Endothelial cell of umbilical vein (primary cell): ENCODE measurements at regions not wholly inside any gene's neighbourhood (a gene's known extent, or its start where the extent isn't known, plus 50 kb on each side); places are given as distances from the start of the nearest gene placed in this dataset.

Experiments
- BruUV-seq: library from RNA; stranded (reverse); fragments of 400-500 nt; replicated peaks from 2 replicates; lab custom pipeline; 2021; lab: Mats Ljungman, UMichigan
- CTCF ChIA-PET: fragments of 300-600, 350-600 bp; sonication (Branson Sonifier 250); formaldehyde crosslinking; loops from one replicate; lab custom pipeline; 2021; ENCODE audit warnings: antibody characterized with exemption, inconsistent platforms; lab: Charles Lee
- POLR2A ChIA-PET: fragments of 300-600, 350-600 bp; sonication (Branson Sonifier 250); formaldehyde crosslinking; loops from one replicate; lab custom pipeline; 2021; ENCODE audit warnings: antibody characterized with exemption, inconsistent platforms; lab: Charles Lee
- DNase-seq: peaks from one replicate; pipeline ENCODE4 v3.0.0-alpha.2; 2011; ENCODE audit warnings: low read depth, low spot score
- FAIRE-seq: peaks from 2 replicates; lab custom pipeline; 2011; peaks lifted over from hg19 to GRCh38; lab: Jason Lieb, UNC
- H2AFZ ChIP-seq: 2 replicates; pipeline ENCODE4 v1.6.0; 2012; ENCODE audit warnings: low read depth, low read length, control low read depth, inconsistent platforms
- H3K27ac ChIP-seq: 2 replicates; pipeline ENCODE4 v1.5.1; 2011; ENCODE audit warnings: low read depth, mild to moderate bottlenecking, control low read depth, low read length, moderate library complexity; ENCODE audit not compliant: insufficient read depth
- H3K27me3 ChIP-seq, 2 experiments: 2 replicates each; pipeline versions ENCODE4 v1.6.0 to v1.6.1; 2011; ENCODE audit warnings: low read length in 2 of 2, mixed read lengths in 1 of 2; ENCODE audit not compliant: control insufficient read depth in 2 of 2, insufficient read depth in 2 of 2
- H3K36me3 ChIP-seq, 2 experiments: 2 replicates in 1 of 2; 3 replicates in 1 of 2; pipeline ENCODE4 v1.5.1; 2011; ENCODE audit warnings: low read length in 2 of 2, mild to moderate bottlenecking in 1 of 2, moderate library complexity in 1 of 2; ENCODE audit not compliant: control insufficient read depth in 2 of 2, insufficient read depth in 2 of 2; ENCODE audit errors: extremely low read depth in 1 of 2
- H3K4me1 ChIP-seq: 3 replicates; pipeline ENCODE4 v1.5.1; 2011; ENCODE audit warnings: mild to moderate bottlenecking, low read length; ENCODE audit not compliant: control insufficient read depth, insufficient read depth; ENCODE audit errors: extremely low read depth
- H3K4me2 ChIP-seq: 2 replicates; pipeline ENCODE4 v1.6.1; 2011; ENCODE audit warnings: low read length, control low read depth, mixed read lengths; ENCODE audit not compliant: insufficient read depth
- H3K4me3 ChIP-seq, 3 experiments: fragments of 200-600 bp in 1 of 3; sonication (generic), shearing (Covaris generic) in 1 of 3; replicated peaks in 1 of 3; 2 replicates each; pipeline ENCODE4 v1.5.1; 2011 to 2016; ENCODE audit warnings: control low read depth in 3 of 3, low read length in 3 of 3, mild to moderate bottlenecking in 2 of 3, inconsistent platforms in 1 of 3, low read depth in 1 of 3, moderate library complexity in 1 of 3; ENCODE audit not compliant: insufficient read depth in 1 of 3
- H3K79me2 ChIP-seq: 2 replicates; pipeline ENCODE4 v1.6.0; 2012; ENCODE audit warnings: low read length, inconsistent platforms; ENCODE audit not compliant: control insufficient read depth, insufficient read depth
- H3K9ac ChIP-seq: replicated peaks from 2 replicates; pipeline ENCODE3; 2011; ENCODE audit warnings: low read length, control low read depth; ENCODE audit not compliant: insufficient read depth; ENCODE audit errors: extremely low read depth
- H3K9me1 ChIP-seq: replicated peaks from 3 replicates; pipeline ENCODE4 v1.6.0; 2011; ENCODE audit warnings: mild to moderate bottlenecking, low read length; ENCODE audit not compliant: control insufficient read depth, insufficient read depth; ENCODE audit errors: extremely low read depth
- H3K9me3 ChIP-seq: replicated peaks from 2 replicates; pipeline ENCODE4 v1.5.1; 2012; ENCODE audit warnings: low read length, inconsistent platforms; ENCODE audit not compliant: control insufficient read depth, insufficient read depth
- H4K20me1 ChIP-seq: replicated peaks from 2 replicates; pipeline ENCODE3; 2011; ENCODE audit warnings: mild to moderate bottlenecking, low read length; ENCODE audit not compliant: control insufficient read depth, insufficient read depth; ENCODE audit errors: extremely low read depth
- EZH2 ChIP-seq: IDR thresholded peaks from 2 replicates; pipeline ENCODE4 v1.6.1; 2012; ENCODE audit warnings: borderline replicate concordance, low read depth, mild to moderate bottlenecking, moderate library complexity, low read length, inconsistent platforms; ENCODE audit not compliant: severe bottlenecking
- FOS ChIP-seq: IDR thresholded peaks from 2 replicates; pipeline ENCODE4 v1.6.1; 2011; ENCODE audit warnings: mild to moderate bottlenecking, low read length, moderate library complexity, borderline replicate concordance; ENCODE audit not compliant: insufficient read depth
- GATA2 ChIP-seq: IDR thresholded peaks from 2 replicates; pipeline ENCODE4 v1.7.0; 2011; ENCODE audit warnings: low read depth, mild to moderate bottlenecking, moderate library complexity, mixed read lengths, low read length; ENCODE audit not compliant: insufficient read length, insufficient read depth
- JUN ChIP-seq: IDR thresholded peaks from 2 replicates; pipeline ENCODE4 v1.6.1; 2011; ENCODE audit warnings: borderline replicate concordance, low read depth; ENCODE audit not compliant: insufficient read length, insufficient read depth
- MYC ChIP-seq: IDR thresholded peaks from one replicate; pipeline ENCODE4 v1.6.1; 2011; ENCODE audit warnings: mild to moderate bottlenecking, low read depth, low read length
- POLR2A ChIP-seq: IDR thresholded peaks from 2 replicates; pipeline ENCODE4 v1.6.1; 2012; ENCODE audit warnings: low read depth, mild to moderate bottlenecking, control low read depth, low read length
- POLR2AphosphoS5 ChIP-seq: IDR thresholded peaks from 2 replicates; pipeline ENCODE4 v1.6.1; 2012; ENCODE audit warnings: low read depth, mild to moderate bottlenecking, control low read depth, low read length, moderate library complexity; ENCODE audit not compliant: insufficient read depth
- dilution Hi-C: fragments of 300-500 bp; cut with MboI; formaldehyde crosslinking; loops from one replicate; pipeline ENCODE4 v1.15.0; 2019; ENCODE audit warnings: low sequenced_read_pairs; ENCODE audit not compliant: extremely low pct_ligation_motif_present
- intact Hi-C: fragments of 100-400 bp; cut with micrococcal nuclease; formaldehyde crosslinking; loops from one replicate; pipeline ENCODE4 v1.10.0; 2022
- TF ChIP-seq, protein P1 (sequence below): IDR thresholded peaks from 2 replicates; pipeline ENCODE4 v1.6.1; 2011; ENCODE audit not compliant: insufficient read depth, insufficient read length
- TF ChIP-seq, protein P2 (sequence below), 2 donors: IDR thresholded peaks; 1 replicate in 1 of 2; 2 replicates in 1 of 2; pipeline ENCODE4 v1.5.1; 2011; ENCODE audit warnings: low read length in 2 of 2, mild to moderate bottlenecking in 2 of 2, moderate library complexity in 2 of 2, control low read depth in 1 of 2, inconsistent platforms in 1 of 2, low read depth in 1 of 2; ENCODE audit not compliant: insufficient read depth in 1 of 2; ENCODE audit errors: extremely low read depth in 1 of 2

DNA sequence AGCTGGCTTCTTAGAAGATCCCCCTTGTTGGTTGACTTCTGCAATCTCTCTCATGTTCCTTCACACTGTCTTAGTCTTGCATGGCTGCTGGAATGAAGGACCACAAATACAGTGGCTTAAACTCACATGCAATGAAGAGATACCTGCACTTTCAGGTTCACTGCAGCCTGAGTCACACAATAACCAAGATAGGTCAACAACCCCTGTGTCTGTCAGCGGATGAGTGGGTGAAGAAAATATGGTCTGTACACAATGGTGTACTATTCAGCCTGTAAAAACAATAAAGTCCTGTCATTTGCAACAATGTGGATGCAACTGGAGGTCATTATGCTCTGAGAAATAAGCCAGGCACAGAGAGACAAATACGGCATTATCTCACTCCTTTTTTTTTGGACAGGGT, 373.8 kb upstream of the AMELY start:
- peaks cover 90% of the 10 kb centered on the region for H3K79me2 ChIP-seq

DNA sequence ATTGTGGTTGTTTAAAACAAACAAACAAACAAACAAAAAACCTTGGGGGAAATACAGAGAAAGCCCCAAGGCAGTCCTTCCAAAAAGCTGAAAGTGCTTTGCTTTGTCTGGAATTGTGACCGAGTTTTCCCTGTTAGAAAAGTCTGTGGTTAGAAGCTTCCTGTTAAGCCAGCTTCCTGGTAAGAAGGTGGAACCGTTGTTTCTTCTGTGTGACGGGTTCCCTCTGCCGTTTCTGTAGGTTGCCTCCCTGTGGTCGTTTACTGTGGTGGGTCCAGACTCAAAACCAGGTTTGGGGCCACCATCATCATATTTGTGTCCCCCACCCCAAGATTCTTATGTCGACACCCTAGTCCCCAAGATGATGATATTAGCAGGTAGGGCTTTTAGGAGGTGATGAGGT, 371.4 kb upstream of the AMELY start:
- Histone ChIP-seq H3K9me1 (no peaks in the 10 kb centered on the region), H3K79me2 (peaks cover 91% of the 10 kb centered on the region), H3K4me3 (no peak overlapping the region), H3K4me2 (peak overlapping the region; percentile 24), H2AFZ (no peak overlapping the region), H4K20me1 (no peaks in the 10 kb centered on the region), H3K4me1 (peaks cover 13% of the 10 kb centered on the region), H3K9me3 (no peaks in the 10 kb centered on the region), H3K36me3 (peaks cover 0 to 2% of the 10 kb centered on the region in 2 experiments), H3K9ac (no peak overlapping the region), H3K27ac (peak overlapping the region; percentile 23), H3K27me3 (no peaks in the 10 kb centered on the region)
- POLR2A ChIA-PET = no interaction called here
- CTCF ChIA-PET = interaction anchor here (0.6 to 1.3 kb wide), 2 partner anchors 9 to 11 kb away, joined by 5 to 8 read pairs; no protein-coding TSS in a partner anchor
- no TSS peak for BruUV-seq
- intact Hi-C loops = no loop called here
- FAIRE-seq (no peak), DNase-seq (peak; percentile 2)
- dilution Hi-C loops = no loop called here
- TF ChIP-seq, protein P1, sequence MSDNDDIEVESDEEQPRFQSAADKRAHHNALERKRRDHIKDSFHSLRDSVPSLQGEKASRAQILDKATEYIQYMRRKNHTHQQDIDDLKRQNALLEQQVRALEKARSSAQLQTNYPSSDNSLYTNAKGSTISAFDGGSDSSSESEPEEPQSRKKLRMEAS = no peak
- TF ChIP-seq EZH2 = no peak
- no peak for TF ChIP-seq JUN
- no peak for TF ChIP-seq MYC
- TF ChIP-seq, protein P2, sequence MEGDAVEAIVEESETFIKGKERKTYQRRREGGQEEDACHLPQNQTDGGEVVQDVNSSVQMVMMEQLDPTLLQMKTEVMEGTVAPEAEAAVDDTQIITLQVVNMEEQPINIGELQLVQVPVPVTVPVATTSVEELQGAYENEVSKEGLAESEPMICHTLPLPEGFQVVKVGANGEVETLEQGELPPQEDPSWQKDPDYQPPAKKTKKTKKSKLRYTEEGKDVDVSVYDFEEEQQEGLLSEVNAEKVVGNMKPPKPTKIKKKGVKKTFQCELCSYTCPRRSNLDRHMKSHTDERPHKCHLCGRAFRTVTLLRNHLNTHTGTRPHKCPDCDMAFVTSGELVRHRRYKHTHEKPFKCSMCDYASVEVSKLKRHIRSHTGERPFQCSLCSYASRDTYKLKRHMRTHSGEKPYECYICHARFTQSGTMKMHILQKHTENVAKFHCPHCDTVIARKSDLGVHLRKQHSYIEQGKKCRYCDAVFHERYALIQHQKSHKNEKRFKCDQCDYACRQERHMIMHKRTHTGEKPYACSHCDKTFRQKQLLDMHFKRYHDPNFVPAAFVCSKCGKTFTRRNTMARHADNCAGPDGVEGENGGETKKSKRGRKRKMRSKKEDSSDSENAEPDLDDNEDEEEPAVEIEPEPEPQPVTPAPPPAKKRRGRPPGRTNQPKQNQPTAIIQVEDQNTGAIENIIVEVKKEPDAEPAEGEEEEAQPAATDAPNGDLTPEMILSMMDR (IDR thresholded peaks at IDR 0.05; ENCODE audit: extremely low read depth in 1 of 2, insufficient read depth in 1 of 2, low read depth in 1 of 2, low read length in 2 of 2) = no peak
- TF ChIP-seq GATA2 = no peak
- no peak for TF ChIP-seq POLR2A
- no peak for TF ChIP-seq FOS
- no peak for TF ChIP-seq POLR2AphosphoS5

More for the DNA sequence above, 373.8 kb upstream of the AMELY start:
- TF ChIP-seq POLR2A (no peak), JUN (no peak)
- TF ChIP-seq, protein P1 = no peak
- CTCF ChIA-PET = no interaction called here
- Histone ChIP-seq H3K4me3 (no peak overlapping the region), H3K9ac (no peak overlapping the region), H3K4me1 (peaks cover 10% of the 10 kb centered on the region), H2AFZ (no peak overlapping the region), H3K9me1 (no peaks in the 10 kb centered on the region), H3K9me3 (no peaks in the 10 kb centered on the region), H3K4me2 (no peak overlapping the region), H3K36me3 (peaks cover 0 to 2% of the 10 kb centered on the region in 2 experiments), H4K20me1 (no peaks in the 10 kb centered on the region), H3K27ac (no peak overlapping the region), H3K27me3 (no peaks in the 10 kb centered on the region)
- dilution Hi-C loops (no loop called here), intact Hi-C loops (no loop called here)
- POLR2A ChIA-PET = no interaction called here
- FAIRE-seq = no peak
- DNase-seq = no peak
- no TSS peak for BruUV-seq
